NCI-H146 treated with DMSO at 0.1 percent for 48 hours (cell line): ENCODE measurements at regions not wholly inside any gene's neighbourhood (a gene's known extent, or its start where the extent isn't known, plus 50 kb on each side); places are given as distances from the start of the nearest gene placed in this dataset.

Experiments
- DNase-seq: peaks from one replicate; lab custom pipeline; 2025; ENCODE audit not compliant: unreplicated experiment; lab: John Stamatoyannopoulos, UW

DNA sequence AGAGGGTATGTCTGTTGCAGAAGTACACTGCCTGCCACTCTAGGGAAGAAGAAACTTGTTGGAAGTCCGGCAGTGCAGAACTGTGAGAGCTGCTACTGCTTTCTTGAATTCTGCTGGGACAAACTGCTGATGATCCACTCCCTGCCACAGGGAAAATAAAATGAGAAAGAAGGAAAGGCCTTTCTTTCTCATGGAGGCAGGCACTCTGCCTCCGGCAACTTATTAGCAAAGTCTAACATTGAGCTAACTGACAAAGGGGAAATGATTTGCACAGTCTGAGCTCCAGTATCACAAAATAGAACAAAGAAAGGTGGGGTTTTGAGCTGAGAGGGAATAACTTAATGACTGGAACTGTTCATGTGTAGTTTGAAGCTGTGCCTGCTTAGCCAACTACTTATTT, 134.6 kb downstream of the AASDHPPT start:
- no peak for DNase-seq

DNA sequence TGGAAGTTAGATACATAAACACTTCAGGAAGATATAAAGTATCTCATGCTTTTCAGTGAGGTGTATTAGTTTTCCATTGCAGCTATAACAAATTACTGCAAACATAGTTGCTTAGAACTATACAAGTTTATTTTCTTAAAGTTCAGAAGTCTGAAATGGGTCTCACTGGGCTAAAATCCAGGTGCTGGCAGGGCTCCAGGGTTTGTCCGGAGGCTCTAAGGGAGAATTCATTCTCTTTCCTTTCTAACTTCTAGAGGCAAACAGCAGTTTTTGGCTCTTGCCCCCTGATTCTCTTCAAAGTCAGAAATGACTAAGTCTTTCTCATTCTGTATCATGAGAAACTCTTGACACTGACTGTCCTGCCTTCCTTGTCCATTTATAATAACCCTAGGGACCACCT, 138.8 kb downstream of the AASDHPPT start:
- no peak for DNase-seq

DNA sequence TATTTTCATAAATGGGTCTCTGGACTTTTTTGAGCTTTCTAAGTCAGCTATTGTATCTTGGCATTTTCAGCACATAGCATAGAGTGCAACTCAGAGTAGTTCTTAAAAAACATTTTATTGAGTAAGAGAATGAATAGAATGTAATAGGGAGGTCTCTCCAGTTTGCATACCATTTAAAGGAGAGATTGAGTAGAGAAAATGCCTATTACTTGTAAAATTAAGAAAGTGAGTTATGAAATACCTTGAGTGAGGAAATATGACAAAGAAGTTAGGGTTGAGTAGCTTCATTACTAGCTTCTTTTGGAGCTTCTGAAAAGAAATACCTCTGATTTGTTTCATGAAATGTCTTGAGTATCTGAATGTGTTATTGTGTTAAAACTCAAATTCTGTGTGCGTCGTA, 140.0 kb downstream of the AASDHPPT start:
- no peak for DNase-seq

DNA sequence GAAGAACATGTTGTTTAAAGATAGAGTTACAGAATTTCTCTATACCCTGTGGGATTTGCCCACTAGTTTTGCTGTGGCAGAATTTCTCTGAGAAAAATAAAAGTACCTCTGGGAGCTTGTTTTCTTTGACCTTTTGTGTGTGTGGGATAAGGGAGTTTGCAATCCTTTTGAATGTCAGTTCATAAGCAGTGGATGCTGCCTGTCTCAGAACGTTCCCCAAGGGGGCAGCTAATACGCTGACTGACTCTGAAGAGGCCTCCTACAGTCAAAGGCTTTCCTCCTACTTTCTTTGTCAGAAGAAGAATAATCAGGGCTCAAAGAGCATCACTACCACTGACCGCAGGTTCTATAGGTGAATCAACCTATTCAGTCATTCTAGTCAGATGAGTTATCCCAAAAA, 140.6 kb downstream of the AASDHPPT start:
- DNase-seq: no peak

DNA sequence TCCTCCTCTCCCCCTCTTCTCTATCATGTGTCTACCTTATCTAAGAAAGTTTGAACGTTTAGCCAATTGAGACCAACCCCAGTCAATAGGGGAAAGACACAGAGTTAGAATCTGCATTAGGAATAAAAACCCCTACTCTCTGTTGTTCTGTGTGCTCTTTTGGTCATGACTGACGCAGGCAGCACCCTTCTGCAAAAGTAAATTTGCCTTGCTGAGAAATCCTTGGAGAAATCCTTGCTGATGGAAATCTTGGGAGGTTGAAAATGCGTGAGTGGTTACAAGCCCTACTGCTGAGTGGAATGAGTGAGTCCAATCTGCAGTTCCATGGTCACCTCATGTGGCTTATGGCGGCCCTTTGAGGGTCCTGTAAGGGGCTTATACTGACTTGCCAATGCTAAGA, 145.2 kb downstream of the AASDHPPT start:
- DNase-seq: no peak

DNA sequence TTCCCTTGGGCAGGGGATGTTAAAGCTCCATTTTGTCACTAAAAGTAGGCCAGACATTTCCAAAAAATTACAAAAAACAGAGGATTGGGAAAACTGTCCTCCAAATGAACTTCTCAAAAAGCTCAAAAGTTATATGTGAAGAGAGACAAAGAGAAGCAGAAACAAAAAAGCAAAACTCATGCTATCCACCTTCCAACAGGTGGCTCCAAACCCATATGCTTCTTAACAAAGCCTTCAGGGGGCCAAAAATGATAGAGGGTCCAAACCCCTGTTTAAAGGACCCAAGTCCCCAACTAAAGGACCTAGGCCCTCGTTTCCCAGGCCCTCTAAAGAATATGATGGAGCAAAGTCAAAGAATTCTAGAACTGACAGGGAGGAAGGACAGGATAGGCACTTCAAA, 146.7 kb downstream of the AASDHPPT start:
- DNase-seq: no peak

DNA sequence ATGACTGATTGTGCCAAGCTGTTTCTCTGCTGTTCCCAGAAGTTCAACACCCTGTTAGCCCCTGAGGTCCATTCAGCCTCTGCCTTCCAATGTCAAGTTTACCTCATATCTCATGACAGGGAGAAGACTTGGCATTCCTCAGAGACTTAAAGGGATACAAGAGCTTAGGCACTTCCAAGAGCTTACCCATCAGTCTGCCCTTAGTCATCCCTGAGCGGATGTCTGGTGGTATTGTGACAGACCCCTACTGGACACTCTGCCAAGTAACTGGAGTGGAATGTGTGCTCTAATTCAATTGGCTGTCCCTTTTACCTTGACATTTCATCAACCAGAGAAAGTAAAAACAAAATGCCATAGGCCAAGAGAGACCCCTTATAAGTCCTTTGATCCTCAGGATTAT, 151.5 kb downstream of the AASDHPPT start:
- no peak for DNase-seq

DNA sequence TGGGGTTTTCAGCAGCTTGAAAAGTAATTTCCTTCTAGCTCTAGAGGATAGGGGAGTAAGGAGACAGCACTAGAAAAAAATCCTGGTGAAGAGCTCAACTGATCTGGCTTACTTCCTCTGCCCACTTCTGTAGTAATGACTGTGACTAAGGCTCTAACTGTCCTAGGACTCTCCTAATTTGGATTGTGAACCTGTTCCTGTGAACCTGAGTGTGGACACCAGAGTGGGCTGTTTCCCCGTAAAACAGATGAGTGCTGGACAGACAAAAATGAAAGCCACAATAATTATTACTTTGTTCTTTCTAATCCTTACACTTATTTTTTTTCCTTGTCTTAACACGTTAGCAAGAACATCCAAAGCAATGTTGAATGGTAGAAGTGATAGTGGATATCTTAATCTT, 154.1 kb downstream of the AASDHPPT start:
- DNase-seq: no peak

DNA sequence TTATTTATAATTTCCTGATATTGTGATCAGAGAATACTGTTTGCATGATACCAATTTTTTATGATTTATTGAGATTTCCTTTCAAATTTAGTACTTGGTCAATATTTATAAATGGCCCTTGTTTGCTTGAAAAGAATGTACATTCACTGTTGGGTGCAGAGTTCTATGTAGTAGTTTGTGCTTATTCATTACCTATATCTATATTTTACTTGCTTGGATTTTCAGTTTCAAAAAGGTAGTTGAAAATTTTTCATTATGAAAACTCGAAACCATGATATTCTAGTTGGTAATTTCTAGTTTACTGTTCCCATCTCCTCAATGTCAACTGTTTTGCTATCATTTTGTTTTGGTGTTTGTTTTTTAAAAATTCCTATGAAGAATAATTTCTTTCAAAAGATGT, 155.7 kb downstream of the AASDHPPT start:
- DNase-seq: no peak

DNA sequence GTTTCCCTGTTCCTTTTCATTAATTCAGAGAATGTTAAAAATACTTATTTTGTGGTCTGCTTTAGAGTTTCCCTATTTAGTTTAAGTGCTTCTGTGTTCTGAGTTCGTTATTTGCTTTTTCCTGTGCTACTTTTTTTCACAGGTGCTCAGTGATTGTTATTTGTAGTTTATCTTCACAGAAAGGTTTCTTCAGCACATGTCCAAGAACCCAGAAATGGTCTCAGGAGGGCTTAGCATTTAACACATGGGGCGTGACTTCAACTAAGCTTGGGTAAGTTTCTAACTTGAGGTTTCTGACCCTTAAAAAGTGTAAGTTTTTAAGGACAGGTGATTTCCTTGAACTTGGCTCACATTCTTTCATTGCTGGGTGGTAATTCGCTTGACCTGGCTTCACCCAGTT, 157.3 kb downstream of the AASDHPPT start:
- no peak for DNase-seq

DNA sequence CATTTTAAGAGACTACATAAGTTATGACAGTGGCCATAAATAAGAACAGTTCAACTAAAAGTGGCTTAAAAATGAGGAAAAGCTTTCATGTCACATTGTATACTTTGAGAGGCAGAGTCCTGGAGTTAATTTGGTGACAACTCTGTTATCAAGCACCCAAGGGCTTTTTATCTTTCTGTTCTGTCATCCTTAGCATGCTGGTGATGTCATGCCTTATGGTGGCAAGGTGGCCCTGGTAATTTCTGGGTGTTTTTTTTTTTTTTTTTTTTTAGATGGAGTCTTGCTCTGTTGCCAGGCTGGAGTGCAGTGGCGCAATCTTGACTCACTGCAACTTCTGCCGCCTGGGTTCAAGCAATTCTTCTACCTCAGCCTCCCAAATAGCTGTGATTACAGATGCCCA, 158.8 kb downstream of the AASDHPPT start:
- no peak for DNase-seq

DNA sequence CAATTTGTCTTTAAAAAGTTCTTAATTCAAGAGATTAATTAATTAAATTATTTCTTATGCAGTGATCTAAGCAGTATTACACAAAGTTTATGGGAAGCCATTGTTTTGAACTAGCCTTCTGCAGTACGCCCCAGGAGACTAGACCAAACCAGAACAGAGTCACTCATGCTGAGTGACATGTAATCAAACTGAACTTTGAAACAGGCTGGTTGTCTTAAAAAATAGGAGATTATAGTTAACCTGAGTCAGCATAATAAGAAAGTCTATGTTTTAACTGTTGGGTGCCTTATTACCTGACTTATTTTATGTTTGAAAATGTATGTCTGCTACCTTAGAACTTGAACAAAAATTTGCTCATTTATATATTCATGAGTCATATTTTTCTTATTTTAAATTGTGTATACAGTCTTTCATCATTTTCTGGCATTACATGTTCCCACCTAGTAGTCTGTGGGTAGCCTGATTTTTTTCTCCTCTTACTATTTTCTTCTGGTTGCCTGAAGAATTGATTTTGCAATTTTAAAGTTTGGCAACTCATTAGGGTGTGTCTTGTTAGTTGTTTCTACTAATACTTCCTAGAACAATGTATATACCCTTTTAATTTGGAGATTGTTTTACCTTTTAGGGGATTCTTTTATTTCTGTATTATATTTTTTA, 161.4 kb downstream of the AASDHPPT start:
- DNase-seq: no peak

DNA sequence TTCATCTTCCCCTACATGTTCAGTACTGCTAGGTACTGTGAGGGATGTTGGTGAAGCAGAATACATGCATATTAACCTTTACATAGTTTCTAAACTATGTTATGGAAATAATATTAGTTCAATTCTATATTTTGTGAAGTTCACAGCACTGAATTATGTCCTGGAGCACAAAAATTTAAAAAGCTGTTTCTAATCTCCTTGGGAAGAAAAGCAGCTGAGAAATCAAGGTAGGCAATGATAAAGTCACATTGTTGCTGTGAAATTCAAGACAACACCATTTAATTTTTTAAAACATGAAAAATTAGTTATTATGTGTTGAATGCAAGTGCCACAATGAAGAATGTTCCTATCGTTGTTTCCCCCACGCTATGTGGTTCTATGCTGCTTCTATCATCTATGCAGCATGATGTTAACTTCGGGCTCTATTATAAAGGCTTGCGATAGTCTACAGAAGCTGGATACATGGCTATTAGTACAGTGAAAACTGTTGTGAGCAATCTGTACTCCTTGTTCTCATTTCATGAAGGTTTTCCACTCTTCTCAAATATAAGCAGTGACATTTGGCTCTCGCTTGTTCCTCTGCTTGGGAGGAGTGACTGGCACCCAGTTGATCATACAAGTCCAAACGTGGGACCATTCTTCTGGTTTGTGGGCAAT, 164.3 kb downstream of the AASDHPPT start:
- no peak for DNase-seq

DNA sequence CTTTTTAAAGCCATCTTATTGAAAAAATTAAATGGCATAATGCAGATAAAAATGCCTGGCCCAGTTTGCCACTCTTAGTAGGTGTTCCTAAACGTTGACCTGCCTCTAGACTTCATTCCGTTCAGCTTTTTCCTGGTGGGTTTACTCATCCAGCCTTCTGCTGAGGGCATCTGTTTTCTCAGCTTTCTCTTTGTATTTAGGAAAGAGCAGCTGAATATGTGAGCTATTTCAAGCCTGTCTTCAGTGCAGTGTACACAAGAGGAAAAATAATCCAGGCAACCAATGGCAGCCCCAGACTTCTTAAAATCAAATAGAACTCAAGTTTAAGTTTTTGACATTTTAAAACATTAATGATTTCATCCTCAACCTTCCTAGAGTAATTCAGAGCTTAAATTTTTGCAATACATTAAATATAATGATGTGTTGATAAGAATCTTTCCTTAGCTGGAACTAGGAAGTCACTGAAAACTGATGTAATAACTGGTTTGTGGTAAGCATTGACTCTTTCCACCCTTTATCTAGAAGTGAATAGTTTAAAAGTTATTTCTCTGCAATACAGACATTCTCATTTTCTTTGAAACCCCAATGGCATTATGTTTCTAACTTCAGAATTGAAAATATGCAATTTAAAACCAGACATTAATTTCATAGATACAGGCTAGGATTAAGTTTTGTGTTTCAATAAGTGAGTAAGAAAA, 165.4 kb downstream of the AASDHPPT start:
- no peak for DNase-seq

DNA sequence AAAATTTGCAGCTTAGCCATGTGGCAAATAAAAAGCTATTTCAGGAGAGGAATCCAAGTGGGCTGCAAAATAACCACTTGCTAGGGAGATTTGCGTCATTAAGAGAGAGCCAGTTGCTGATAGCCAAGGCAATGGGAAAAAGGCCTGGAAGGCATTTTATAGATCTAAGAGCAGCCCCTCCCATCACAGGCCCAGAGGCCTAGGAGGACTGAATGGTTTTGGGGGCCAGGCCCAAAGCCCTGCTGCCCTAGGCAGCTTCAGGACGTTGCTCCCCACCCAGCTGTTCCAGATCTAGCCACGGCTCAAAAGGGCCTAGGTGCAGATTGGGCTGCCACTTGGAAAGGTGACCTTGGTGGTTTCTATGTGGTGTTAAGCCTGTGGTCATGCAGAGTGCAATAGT, 169.0 kb downstream of the AASDHPPT start:
- DNase-seq: no peak

DNA sequence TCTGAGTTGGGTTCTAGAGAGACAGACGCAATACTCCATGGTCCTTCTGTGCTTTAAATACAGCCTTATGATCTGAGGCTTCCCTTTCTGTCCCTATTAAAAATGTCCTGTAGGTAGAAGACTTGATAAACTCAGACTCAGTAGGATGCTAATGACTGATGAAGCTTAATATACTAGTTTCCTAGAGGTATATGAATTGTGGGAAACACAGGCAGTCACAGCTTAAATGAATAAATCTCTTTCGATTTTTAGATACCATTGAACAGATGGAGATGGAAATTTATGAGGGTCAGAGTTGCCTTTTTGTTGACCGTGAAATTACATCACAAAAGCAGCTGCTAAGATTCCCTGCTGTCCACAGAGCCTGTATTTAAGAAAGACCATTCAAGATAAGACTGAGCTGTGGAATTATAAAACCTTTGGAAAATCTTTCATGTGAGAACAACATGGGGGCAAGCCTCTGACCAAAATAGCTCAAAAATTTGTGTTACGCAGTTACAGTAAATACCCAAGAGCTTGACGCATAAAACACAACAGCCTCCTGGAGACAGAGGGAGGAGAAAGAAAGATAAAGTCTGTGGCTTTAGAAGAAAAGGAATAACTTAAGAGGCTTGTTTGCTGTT, 172.3 kb downstream of the AASDHPPT start:
- DNase-seq: no peak

DNA sequence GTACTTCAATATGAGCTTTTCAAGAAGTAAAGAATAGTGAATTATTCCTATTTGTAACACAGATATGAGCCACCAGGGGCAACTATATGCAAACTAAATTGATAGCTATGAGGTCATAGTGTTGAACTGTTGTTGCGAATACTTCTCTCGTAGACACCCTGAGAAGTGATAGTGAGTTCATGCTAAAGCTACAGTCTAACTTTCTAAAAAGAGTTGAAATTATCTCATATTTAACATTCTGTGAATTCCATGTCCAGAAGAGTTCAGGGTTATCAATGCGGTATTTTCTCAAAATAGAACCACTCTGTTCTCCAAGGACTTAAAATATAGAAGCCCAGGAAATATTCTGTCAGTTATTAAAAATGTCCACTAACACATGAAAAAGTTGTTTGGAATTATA, 185.4 kb downstream of the AASDHPPT start:
- no peak for DNase-seq

DNA sequence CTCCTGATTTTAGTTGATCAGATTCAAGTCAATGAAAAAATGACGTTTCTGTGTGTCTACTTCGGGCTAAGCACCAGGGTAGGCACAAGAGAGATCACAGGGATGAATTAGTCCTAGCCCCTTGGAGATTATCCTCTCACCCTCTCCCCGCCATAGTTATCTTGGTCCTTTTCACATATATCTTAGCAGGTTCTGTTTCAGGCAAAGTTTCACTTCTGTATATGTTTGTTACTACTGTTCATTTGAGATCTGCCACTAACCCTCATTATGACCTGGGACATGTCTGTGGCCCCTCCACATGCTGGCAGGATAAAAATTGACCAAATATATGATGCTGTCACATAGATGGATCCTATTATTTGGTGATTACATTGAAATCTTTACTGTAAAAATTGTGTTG, 186.1 kb downstream of the AASDHPPT start:
- no peak for DNase-seq

DNA sequence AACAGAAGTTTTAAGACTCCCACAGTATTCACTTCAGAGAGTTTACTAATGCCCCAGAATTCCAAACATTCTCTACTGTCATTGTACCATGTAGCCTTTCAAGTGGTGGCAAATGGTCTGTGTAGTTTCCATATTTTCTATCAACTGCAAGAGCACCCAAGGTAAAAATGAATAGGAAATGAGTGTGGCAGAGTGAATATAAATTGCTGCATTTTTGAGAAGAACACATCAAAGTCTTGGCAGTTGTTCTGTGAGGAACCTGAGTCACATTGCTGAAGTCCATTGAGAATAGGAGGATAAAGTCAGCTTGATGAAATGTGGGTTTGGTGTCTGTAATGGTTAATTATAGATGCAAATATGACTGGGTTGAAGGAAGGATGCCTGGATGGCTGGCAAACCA, 193.6 kb downstream of the AASDHPPT start:
- no peak for DNase-seq

DNA sequence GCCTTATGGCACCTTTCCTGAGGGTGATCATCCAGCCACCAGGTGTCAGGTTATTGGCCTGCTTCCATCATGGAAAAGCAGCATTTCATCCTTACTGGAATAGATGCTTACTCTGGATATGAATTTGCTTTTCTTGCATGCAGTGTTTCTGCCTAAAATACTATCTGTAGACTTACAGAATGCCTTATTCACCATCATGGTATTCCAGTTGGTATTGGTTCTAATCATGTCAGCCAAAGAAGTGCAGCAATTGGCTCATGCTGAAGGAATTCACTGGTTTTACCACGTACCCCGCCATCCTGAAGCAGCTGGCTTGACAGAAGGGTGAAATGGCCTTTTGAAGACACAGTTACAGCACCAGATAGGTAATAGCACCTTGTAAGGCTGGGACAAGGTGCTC, 194.2 kb downstream of the AASDHPPT start:
- DNase-seq: no peak

DNA sequence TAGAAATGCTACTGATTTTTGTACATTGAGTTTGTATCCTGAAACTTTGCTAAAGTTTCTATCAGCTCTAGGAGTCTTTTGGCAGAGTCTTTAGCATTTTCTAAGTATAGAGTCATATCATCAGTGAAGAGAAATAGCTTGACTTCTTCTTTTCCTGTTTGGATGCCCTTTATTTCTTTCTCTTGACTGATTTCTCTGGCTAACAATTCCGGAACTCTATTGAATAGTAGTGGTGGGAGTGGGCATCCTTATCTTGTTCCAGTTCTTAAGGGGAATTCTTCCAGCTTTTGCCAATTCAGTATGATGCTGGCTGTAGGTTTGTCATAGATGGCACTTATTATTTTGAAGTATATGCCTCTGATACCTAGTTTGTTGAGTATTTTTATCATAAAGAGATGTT, 197.7 kb downstream of the AASDHPPT start:
- no peak for DNase-seq

DNA sequence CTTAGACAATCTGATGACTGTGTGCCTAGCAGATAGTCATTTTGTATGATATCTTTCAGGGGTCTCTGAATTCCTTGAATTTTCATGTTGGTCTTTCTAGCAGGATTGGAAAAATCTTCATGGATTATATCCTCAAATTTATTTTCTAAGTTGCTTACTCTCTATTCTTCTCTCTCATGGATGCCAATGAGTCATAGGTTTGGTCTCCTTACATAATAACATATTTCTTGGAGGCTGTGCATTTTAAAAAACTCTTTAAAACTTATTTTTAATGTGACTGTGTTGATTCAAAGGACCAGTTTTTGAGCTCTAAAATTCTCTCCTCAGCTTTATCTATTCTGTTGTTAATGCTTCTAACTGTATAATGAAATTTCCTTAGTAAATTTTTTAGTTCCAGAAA, 198.7 kb downstream of the AASDHPPT start:
- no peak for DNase-seq
